HL-60 (cell line): ENCODE measurements at regions not wholly inside any gene's neighbourhood (a gene's known extent, or its start where the extent isn't known, plus 50 kb on each side); places are given as distances from the start of the nearest gene placed in this dataset.

Experiments used
- DNase-seq, 2 experiments: peaks; one replicate each; pipeline ENCODE4 v3.0.0-alpha.2; 2010 to 2020; ENCODE audit warnings: low read depth in 1 of 2, low spot score in 1 of 2
- H3K27ac ChIP-seq: fragments of 250-450 bp; sonication (Bioruptor Pico); replicated peaks from 2 replicates; pipeline ENCODE4 v1.5.1; 2020; ENCODE audit warnings: mild to moderate bottlenecking, moderate library complexity
- H3K27me3 ChIP-seq: fragments of 250-450 bp; sonication (Bioruptor Pico); 2 replicates; pipeline ENCODE4 v1.5.1; 2021; ENCODE audit warnings: mild to moderate bottlenecking, moderate library complexity; ENCODE audit not compliant: insufficient read depth, poor library complexity, severe bottlenecking
- H3K4me3 ChIP-seq: replicated peaks from 2 replicates; pipeline ENCODE4 v1.5.1; 2011; ENCODE audit warnings: mild to moderate bottlenecking, control low read depth, low read length; ENCODE audit not compliant: insufficient read depth
- GABPA ChIP-seq: IDR thresholded peaks from 2 replicates; pipeline ENCODE4 v1.6.1; 2012; ENCODE audit warnings: low read depth
- POLR2AphosphoS5 ChIP-seq: IDR thresholded peaks from 2 replicates; pipeline ENCODE4 v1.6.1; 2012; ENCODE audit warnings: low read depth
- SPI1 ChIP-seq: IDR thresholded peaks from 2 replicates; pipeline ENCODE4 v1.6.1; 2012; ENCODE audit warnings: low read depth, mild to moderate bottlenecking, borderline replicate concordance
- TF ChIP-seq, protein P1 (sequence below): IDR thresholded peaks from one replicate; pipeline ENCODE4 v1.5.1; 2011; ENCODE audit warnings: low read length, control low read depth, inconsistent platforms; ENCODE audit not compliant: insufficient read depth
- TF ChIP-seq, protein P2 (sequence below): IDR thresholded peaks from 2 replicates; pipeline ENCODE4 v1.6.1; 2012; ENCODE audit warnings: low read depth; ENCODE audit not compliant: insufficient replicate concordance

DNA sequence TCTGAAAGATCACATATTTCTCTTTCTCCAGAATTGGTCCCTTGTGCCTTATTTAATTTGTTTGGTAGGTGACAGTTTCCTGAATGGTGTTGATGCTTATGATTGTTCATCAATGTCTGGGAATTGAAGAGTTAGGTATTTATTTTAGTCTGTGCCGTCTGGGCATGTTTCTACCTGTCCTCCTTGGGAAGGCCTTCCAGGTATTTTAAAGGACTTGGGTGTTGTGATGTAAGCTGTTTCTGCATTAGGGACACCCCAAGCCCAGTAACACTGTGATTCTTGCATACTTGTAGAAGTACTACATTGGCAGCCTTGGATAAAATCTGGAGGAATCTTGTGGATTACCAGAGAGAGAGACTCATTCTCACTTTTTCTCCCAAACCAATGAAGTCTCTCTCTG lies 120.8 kb upstream of the CXXC4 start:
- DNase-seq = no peak
- H3K4me3 ChIP-seq = no peak overlapping the region
- no peak for TF ChIP-seq SPI1
- TF ChIP-seq POLR2AphosphoS5 = no peak

DNA sequence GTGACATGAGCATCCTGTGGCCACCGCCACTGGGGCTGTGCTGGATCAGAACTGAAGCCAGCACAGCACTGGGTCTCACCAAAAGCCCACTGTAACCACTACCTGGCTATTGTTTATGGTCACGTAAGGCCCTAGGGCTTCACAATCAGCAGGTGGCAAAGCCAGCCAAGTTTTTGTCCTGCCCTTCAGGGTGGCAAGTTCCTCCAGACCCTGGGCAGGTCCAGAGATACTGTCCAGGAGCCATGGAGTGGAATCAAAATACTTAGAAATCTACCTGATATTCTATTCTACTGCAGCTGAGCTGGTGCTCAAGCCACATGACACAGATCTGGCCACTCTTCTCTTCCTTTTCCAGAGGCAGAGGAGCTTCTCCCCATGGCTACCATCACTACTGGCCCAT lies 121.2 kb upstream of the CXXC4 start:
- TF ChIP-seq GABPA (no peak), SPI1 (no peak), POLR2AphosphoS5 (no peak)
- TF ChIP-seq, protein P1, sequence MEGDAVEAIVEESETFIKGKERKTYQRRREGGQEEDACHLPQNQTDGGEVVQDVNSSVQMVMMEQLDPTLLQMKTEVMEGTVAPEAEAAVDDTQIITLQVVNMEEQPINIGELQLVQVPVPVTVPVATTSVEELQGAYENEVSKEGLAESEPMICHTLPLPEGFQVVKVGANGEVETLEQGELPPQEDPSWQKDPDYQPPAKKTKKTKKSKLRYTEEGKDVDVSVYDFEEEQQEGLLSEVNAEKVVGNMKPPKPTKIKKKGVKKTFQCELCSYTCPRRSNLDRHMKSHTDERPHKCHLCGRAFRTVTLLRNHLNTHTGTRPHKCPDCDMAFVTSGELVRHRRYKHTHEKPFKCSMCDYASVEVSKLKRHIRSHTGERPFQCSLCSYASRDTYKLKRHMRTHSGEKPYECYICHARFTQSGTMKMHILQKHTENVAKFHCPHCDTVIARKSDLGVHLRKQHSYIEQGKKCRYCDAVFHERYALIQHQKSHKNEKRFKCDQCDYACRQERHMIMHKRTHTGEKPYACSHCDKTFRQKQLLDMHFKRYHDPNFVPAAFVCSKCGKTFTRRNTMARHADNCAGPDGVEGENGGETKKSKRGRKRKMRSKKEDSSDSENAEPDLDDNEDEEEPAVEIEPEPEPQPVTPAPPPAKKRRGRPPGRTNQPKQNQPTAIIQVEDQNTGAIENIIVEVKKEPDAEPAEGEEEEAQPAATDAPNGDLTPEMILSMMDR = no peak
- TF ChIP-seq, protein P2, sequence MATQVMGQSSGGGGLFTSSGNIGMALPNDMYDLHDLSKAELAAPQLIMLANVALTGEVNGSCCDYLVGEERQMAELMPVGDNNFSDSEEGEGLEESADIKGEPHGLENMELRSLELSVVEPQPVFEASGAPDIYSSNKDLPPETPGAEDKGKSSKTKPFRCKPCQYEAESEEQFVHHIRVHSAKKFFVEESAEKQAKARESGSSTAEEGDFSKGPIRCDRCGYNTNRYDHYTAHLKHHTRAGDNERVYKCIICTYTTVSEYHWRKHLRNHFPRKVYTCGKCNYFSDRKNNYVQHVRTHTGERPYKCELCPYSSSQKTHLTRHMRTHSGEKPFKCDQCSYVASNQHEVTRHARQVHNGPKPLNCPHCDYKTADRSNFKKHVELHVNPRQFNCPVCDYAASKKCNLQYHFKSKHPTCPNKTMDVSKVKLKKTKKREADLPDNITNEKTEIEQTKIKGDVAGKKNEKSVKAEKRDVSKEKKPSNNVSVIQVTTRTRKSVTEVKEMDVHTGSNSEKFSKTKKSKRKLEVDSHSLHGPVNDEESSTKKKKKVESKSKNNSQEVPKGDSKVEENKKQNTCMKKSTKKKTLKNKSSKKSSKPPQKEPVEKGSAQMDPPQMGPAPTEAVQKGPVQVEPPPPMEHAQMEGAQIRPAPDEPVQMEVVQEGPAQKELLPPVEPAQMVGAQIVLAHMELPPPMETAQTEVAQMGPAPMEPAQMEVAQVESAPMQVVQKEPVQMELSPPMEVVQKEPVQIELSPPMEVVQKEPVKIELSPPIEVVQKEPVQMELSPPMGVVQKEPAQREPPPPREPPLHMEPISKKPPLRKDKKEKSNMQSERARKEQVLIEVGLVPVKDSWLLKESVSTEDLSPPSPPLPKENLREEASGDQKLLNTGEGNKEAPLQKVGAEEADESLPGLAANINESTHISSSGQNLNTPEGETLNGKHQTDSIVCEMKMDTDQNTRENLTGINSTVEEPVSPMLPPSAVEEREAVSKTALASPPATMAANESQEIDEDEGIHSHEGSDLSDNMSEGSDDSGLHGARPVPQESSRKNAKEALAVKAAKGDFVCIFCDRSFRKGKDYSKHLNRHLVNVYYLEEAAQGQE = no peak
- no peak for DNase-seq
- no peak overlapping the region for H3K4me3 ChIP-seq
- H3K27me3 ChIP-seq = no peaks in the 10 kb centered on the region
- no peak overlapping the region for H3K27ac ChIP-seq

More for the DNA sequence above, 120.8 kb upstream of the CXXC4 start:
- Histone ChIP-seq H3K27me3 (no peaks in the 10 kb centered on the region), H3K27ac (no peak overlapping the region)

DNA sequence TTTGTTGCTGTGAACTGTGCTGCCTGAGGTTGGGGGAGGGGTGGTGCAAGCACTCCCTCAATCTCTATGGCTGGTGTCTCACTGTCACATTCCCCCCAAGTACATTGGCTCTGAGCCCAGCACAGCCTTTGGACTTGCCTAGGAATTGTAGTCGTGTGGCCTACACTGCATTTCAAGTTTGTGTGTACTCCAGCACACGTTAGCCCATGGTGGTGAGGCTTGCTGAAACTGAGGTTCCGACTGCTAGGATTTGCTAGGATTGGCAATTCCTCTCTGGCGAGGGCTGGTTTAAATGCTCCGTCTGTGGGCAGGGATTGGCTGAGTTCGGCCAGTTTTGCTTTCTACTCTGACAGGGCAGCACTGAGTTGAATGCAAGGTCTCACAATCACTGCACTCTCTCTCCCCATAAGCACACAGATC lies 121.7 kb upstream of the CXXC4 start:
- TF ChIP-seq, protein P2 = no peak
- no peak for TF ChIP-seq GABPA
- no peak for TF ChIP-seq POLR2AphosphoS5
- TF ChIP-seq, protein P1 = no peak
- no peak for TF ChIP-seq SPI1
- Histone ChIP-seq H3K4me3 (no peak overlapping the region), H3K27me3 (no peaks in the 10 kb centered on the region), H3K27ac (no peak overlapping the region)
- no peak for DNase-seq

DNA sequence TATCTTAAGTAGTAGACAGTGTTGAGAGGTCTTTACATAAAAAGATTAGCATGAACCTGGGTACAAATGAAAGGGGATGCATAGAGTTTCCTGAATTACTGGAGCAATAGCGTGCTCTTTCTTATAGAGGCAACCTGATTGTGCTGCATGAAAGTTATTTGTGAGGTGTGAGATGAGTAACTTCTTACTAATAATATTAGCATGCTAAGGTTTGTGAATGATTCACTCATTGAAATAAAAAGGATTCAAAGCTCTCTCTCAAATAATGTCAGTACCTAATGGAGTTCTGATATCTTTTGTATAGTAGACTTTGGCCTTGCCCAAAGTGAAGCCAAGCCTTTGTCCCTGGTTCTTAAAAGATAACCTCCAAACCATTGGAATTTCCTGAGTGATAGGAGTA lies 131.0 kb upstream of the CXXC4 start:
- no peak for TF ChIP-seq POLR2AphosphoS5
- TF ChIP-seq, protein P2 = no peak
- TF ChIP-seq SPI1 = no peak
- no peak for TF ChIP-seq GABPA
- TF ChIP-seq, protein P1 = no peak

More for the DNA sequence above, 131.0 kb upstream of the CXXC4 start:
- Histone ChIP-seq H3K27ac (no peak overlapping the region), H3K27me3 (no peaks in the 10 kb centered on the region), H3K4me3 (no peak overlapping the region)
- no peak for DNase-seq
